Endodermal cell (in vitro differentiated cells): ENCODE measurements at regions not wholly inside any gene's neighbourhood (a gene's known extent, or its start where the extent isn't known, plus 50 kb on each side); places are given as distances from the start of the nearest gene placed in this dataset.

Source experiments
- DNase-seq: peaks from one replicate; pipeline ENCODE4 v3.0.0-alpha.2; 2017
- H3K27ac ChIP-seq: 2 replicates; pipeline ENCODE4 v1.5.1; 2013; ENCODE audit warnings: mild to moderate bottlenecking, low read depth, low read length, moderate library complexity
- H3K27me3 ChIP-seq: 2 replicates; pipeline ENCODE4 v1.6.1; 2013; ENCODE audit warnings: mild to moderate bottlenecking, low read length, moderate library complexity; ENCODE audit not compliant: insufficient read depth, control insufficient read depth, poor library complexity, severe bottlenecking
- H3K36me3 ChIP-seq: 2 replicates; pipeline ENCODE4 v1.7.0; 2013; ENCODE audit warnings: mild to moderate bottlenecking, low read length, moderate library complexity; ENCODE audit not compliant: control insufficient read depth, insufficient read depth
- H3K4me1 ChIP-seq: one replicate; pipeline ENCODE4 v1.7.0; 2013; ENCODE audit warnings: low read length; ENCODE audit not compliant: control insufficient read depth, insufficient read depth
- H3K4me3 ChIP-seq: 2 replicates; pipeline ENCODE4 v1.5.1; 2013; ENCODE audit warnings: mild to moderate bottlenecking, low read length, moderate library complexity
- H3K9ac ChIP-seq: 2 replicates; pipeline ENCODE4 v1.6.1; 2013; ENCODE audit warnings: mild to moderate bottlenecking, low read length, moderate library complexity; ENCODE audit not compliant: poor library complexity, severe bottlenecking; ENCODE audit errors: extremely low read depth
- H3K9me3 ChIP-seq: 2 replicates; pipeline ENCODE4 v1.6.1; 2013; ENCODE audit warnings: mild to moderate bottlenecking, low read length, moderate library complexity; ENCODE audit not compliant: control insufficient read depth
- H3K27ac Mint-ChIP-seq: 2 replicates; pipeline ENCODE4 v1.8.0; 2020; ENCODE audit warnings: mixed read lengths
- H3K27me3 Mint-ChIP-seq: 2 replicates; pipeline ENCODE4 v1.8.0; 2021; ENCODE audit warnings: mild to moderate bottlenecking, mixed read lengths; ENCODE audit not compliant: insufficient read depth
- H3K36me3 Mint-ChIP-seq: 2 replicates; pipeline ENCODE4 v1.8.0; 2020; ENCODE audit warnings: low read depth, mixed read lengths
- H3K4me1 Mint-ChIP-seq: 2 replicates; pipeline ENCODE4 v1.8.0; 2020; ENCODE audit warnings: mixed read lengths
- H3K4me3 Mint-ChIP-seq: 2 replicates; pipeline ENCODE4 v1.8.0; 2020; ENCODE audit warnings: mild to moderate bottlenecking, moderate library complexity, mixed read lengths
- H3K9me3 Mint-ChIP-seq: 2 replicates; pipeline ENCODE4 v1.8.0; 2020; ENCODE audit warnings: mild to moderate bottlenecking, mixed read lengths
- WGBS, 2 experiments: methylation state at CpG; one replicate each; pipeline versions ENCODE4 v1.1.5 to v1.1.7; 2013; ENCODE audit warnings: missing lambda C conversion rate in 2 of 2, mixed read lengths in 1 of 2; ENCODE audit not compliant: insufficient coverage in 1 of 2, insufficient read length in 1 of 2; 5-methylcytosine and 5-hydroxymethylcytosine counted together
- TF ChIP-seq, protein P1 (sequence below): fragments of 200-600 bp; sonication (generic); conservative IDR thresholded peaks from 2 replicates; pipeline ENCODE4 v1.5.0; 2021; ENCODE audit warnings: antibody characterized with exemption, mild to moderate bottlenecking

DNA sequence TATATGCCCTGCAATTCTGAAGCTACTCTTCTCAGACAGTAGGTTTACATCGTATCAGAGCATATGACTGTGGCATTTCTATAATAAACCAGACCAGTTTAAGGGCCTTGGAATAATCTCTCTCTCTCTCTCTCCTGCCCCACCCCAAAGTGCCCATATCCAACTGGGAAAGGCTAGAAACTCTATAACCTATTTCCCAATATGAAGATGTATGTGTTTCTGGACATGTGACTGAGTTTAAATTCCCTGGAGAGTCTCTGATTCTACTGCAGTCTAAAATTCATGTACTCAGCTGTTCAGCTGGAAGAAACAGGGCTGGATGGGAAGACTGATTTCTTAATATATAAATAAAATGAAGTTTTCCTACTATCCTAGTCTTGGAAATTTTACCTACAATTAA is 91.9 kb upstream of the MBNL2 start:
- H3K4me1 ChIP-seq: peaks cover 14% of the 10 kb centered on the region
- no peaks in the 10 kb centered on the region for H3K36me3 ChIP-seq
- no peak overlapping the region for H3K4me3 ChIP-seq
- Mint-ChIP-seq H3K27ac (no peak overlapping the region), H3K4me3 (no peak overlapping the region), H3K4me1 (peaks cover 21% of the 10 kb centered on the region), H3K27me3 (peaks cover 17% of the 10 kb centered on the region), H3K9me3 (no peaks in the 10 kb centered on the region), H3K36me3 (no peaks in the 10 kb centered on the region)
- H3K27me3 ChIP-seq: no peaks in the 10 kb centered on the region
- no peak overlapping the region for H3K27ac ChIP-seq
- no peak for DNase-seq
- H3K9ac ChIP-seq: no peak overlapping the region
- no peaks in the 10 kb centered on the region for H3K9me3 ChIP-seq
- WGBS, 2 experiments: 100% methylated on average over 1 of the region's 1 CpG
- TF ChIP-seq, protein P1, sequence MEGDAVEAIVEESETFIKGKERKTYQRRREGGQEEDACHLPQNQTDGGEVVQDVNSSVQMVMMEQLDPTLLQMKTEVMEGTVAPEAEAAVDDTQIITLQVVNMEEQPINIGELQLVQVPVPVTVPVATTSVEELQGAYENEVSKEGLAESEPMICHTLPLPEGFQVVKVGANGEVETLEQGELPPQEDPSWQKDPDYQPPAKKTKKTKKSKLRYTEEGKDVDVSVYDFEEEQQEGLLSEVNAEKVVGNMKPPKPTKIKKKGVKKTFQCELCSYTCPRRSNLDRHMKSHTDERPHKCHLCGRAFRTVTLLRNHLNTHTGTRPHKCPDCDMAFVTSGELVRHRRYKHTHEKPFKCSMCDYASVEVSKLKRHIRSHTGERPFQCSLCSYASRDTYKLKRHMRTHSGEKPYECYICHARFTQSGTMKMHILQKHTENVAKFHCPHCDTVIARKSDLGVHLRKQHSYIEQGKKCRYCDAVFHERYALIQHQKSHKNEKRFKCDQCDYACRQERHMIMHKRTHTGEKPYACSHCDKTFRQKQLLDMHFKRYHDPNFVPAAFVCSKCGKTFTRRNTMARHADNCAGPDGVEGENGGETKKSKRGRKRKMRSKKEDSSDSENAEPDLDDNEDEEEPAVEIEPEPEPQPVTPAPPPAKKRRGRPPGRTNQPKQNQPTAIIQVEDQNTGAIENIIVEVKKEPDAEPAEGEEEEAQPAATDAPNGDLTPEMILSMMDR: no peak

DNA sequence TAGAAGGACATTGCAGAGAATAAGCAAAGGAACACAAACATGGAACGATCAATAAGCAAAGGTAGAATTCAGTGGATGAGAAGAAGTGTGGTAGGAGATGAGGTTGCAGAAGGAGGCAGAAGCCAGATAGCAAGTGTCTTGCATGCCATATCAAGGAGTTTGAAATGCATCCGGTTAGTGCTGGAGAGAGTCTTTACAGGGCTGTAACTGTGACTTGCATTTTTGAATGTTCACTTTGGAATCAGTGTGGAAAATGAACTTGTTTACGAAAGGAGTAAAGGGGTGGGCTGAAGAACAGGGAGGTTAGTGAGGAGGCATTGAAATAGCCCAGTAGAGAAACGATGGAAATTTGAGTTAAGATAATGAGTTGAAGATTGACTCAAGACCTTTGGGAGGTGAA is 90.7 kb upstream of the MBNL2 start:
- Mint-ChIP-seq H3K36me3 (no peaks in the 10 kb centered on the region), H3K4me1 (peaks cover 10% of the 10 kb centered on the region), H3K4me3 (no peak overlapping the region), H3K9me3 (no peaks in the 10 kb centered on the region), H3K27ac (no peak overlapping the region), H3K27me3 (peaks cover 23% of the 10 kb centered on the region)
- peaks cover 9% of the 10 kb centered on the region for H3K4me1 ChIP-seq
- no peak for DNase-seq
- 91 to 95% methylated on average over 4 of the region's 4 CpGs for WGBS, 2 experiments
- TF ChIP-seq, protein P1: no peak
- H3K27me3 ChIP-seq: no peaks in the 10 kb centered on the region
- H3K9me3 ChIP-seq: no peaks in the 10 kb centered on the region
- H3K27ac ChIP-seq: no peak overlapping the region
- no peaks in the 10 kb centered on the region for H3K36me3 ChIP-seq
- no peak overlapping the region for H3K9ac ChIP-seq
- no peak overlapping the region for H3K4me3 ChIP-seq

DNA sequence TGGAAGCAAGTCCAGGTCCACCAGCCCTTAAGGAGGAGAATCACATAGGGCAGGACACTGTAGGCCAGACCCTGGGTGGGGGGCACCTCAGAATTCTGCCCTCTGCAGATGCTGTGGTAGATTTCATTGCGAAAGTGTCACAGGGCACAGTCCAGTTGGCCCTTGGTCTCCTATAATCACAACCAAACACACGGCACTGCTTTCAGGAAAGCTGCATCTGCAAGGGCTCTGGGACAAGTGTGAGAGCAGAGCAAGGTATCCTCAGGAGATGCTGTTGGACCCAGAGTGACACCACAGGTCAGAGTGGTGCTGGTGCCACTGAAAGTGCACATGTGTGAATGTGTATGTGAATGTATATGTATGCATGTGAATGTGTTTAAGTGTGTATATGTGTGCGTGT is 88.6 kb upstream of the MBNL2 start:
- no peaks in the 10 kb centered on the region for H3K27me3 ChIP-seq
- H3K4me3 ChIP-seq: no peak overlapping the region
- H3K27ac ChIP-seq: no peak overlapping the region
- H3K9me3 ChIP-seq: no peaks in the 10 kb centered on the region
- no peaks in the 10 kb centered on the region for H3K36me3 Mint-ChIP-seq
- H3K4me3 Mint-ChIP-seq: no peak overlapping the region
- no peak overlapping the region for H3K27ac Mint-ChIP-seq
- no peaks in the 10 kb centered on the region for H3K4me1 ChIP-seq
- H3K9ac ChIP-seq: no peak overlapping the region
- no peak for DNase-seq
- no peaks in the 10 kb centered on the region for H3K4me1 Mint-ChIP-seq
- H3K27me3 Mint-ChIP-seq: peaks cover 26% of the 10 kb centered on the region
- TF ChIP-seq, protein P1: no peak
- H3K36me3 ChIP-seq: no peaks in the 10 kb centered on the region
- WGBS, 2 experiments: 93 to 96% methylated on average over 3 of the region's 3 CpGs
- no peaks in the 10 kb centered on the region for H3K9me3 Mint-ChIP-seq
